IMR-90 (cell line): ENCODE measurements at regions not wholly inside any gene's neighbourhood (a gene's known extent, or its start where the extent isn't known, plus 50 kb on each side); places are given as distances from the start of the nearest gene placed in this dataset.

ENCODE experiments used
- ATAC-seq: fragments of 200-7000 bp; cut with Tn5 transposase; 2 replicates; pipeline ENCODE4 v1.9.1; 2020; ENCODE audit warnings: low read depth, mild to moderate bottlenecking, moderate library complexity
- BruUV-seq: library from RNA; stranded (reverse); fragments of 400-500 nt; replicated peaks from 2 replicates; lab custom pipeline; 2021; lab: Mats Ljungman, UMichigan
- CTCF ChIA-PET: fragments of 300-600 bp; formaldehyde crosslinking; extraction: SDS; loops from one replicate; lab custom pipeline; 2021; ENCODE audit warnings: antibody characterized with exemption; lab: Yijun Ruan, JAX
- POLR2A ChIA-PET: fragments of 300-600 bp; sonication (Branson Sonifier 250); formaldehyde crosslinking; loops from one replicate; lab custom pipeline; 2022; ENCODE audit warnings: antibody characterized with exemption; ENCODE audit not compliant: unreplicated experiment; lab: Charles Lee
- DNase-seq: peaks from one replicate; pipeline ENCODE4 v3.0.0; 2013
- H2AFZ ChIP-seq: replicated peaks from 2 replicates; pipeline ENCODE3; 2013; ENCODE audit warnings: low read length, mild to moderate bottlenecking; ENCODE audit not compliant: poor library complexity
- H2AK5ac ChIP-seq: 2 replicates; pipeline ENCODE4 v1.6.1; 2013; ENCODE audit warnings: low read depth, low read length, inconsistent platforms
- H2AK9ac ChIP-seq: replicated peaks from 2 replicates; pipeline ENCODE3; 2013; ENCODE audit warnings: mild to moderate bottlenecking, low read depth, low read length, moderate library complexity; ENCODE audit not compliant: poor library complexity
- H2BK120ac ChIP-seq: 2 replicates; pipeline ENCODE4 v1.6.1; 2013; ENCODE audit warnings: low read depth, low read length, inconsistent platforms
- H2BK15ac ChIP-seq: 3 replicates; pipeline ENCODE4 v1.6.1; 2013; ENCODE audit warnings: low read depth, low read length, inconsistent platforms
- H2BK20ac ChIP-seq: 2 replicates; pipeline ENCODE4 v1.6.1; 2013; ENCODE audit warnings: low read depth, mild to moderate bottlenecking, inconsistent platforms, low read length, moderate library complexity
- H2BK5ac ChIP-seq: 2 replicates; pipeline ENCODE4 v1.6.1; 2013; ENCODE audit warnings: mild to moderate bottlenecking, low read depth, low read length, inconsistent platforms; ENCODE audit not compliant: poor library complexity, severe bottlenecking
- H3K14ac ChIP-seq: replicated peaks from 2 replicates; pipeline ENCODE4 v1.6.1; 2013; ENCODE audit warnings: low read depth, low read length, inconsistent platforms
- H3K18ac ChIP-seq: 2 replicates; pipeline ENCODE4 v1.6.1; 2013; ENCODE audit warnings: low read depth, low read length, control low read depth
- H3K23ac ChIP-seq: 2 replicates; pipeline ENCODE4 v1.6.1; 2013; ENCODE audit warnings: low read depth, low read length, inconsistent platforms
- H3K27ac ChIP-seq: 2 replicates; pipeline ENCODE4 v1.5.1; 2013; ENCODE audit warnings: mild to moderate bottlenecking, control low read depth, low read length; ENCODE audit not compliant: insufficient read depth
- H3K27me3 ChIP-seq: 2 replicates; pipeline ENCODE4 v1.6.1; 2013; ENCODE audit warnings: low read length; ENCODE audit not compliant: control insufficient read depth, insufficient read depth
- H3K36me3 ChIP-seq: 2 replicates; pipeline ENCODE4 v1.6.1; 2013; ENCODE audit warnings: low read length, mixed read lengths; ENCODE audit not compliant: control insufficient read depth, insufficient read depth
- H3K4ac ChIP-seq: 2 replicates; pipeline ENCODE4 v1.6.1; 2013; ENCODE audit warnings: low read depth, low read length, inconsistent platforms
- H3K4me1 ChIP-seq: 2 replicates; pipeline ENCODE4 v1.6.1; 2013; ENCODE audit warnings: low read length, mixed read lengths; ENCODE audit not compliant: control insufficient read depth, insufficient read depth
- H3K4me2 ChIP-seq: 2 replicates; pipeline ENCODE4 v1.6.1; 2013; ENCODE audit warnings: low read depth, mild to moderate bottlenecking, control low read depth, low read length, moderate library complexity
- H3K4me3 ChIP-seq: 2 replicates; pipeline ENCODE4 v1.5.1; 2013; ENCODE audit warnings: low read depth, mild to moderate bottlenecking, control low read depth, low read length, moderate library complexity; ENCODE audit not compliant: insufficient read depth
- H3K56ac ChIP-seq: 2 replicates; pipeline ENCODE4 v1.6.1; 2013; ENCODE audit warnings: low read length, inconsistent platforms; ENCODE audit not compliant: insufficient read depth; ENCODE audit errors: extremely low read depth
- H3K79me1 ChIP-seq, 2 experiments: 2 replicates each; pipeline ENCODE4 v1.6.1; 2013; ENCODE audit warnings: low read length in 2 of 2, inconsistent platforms in 1 of 2, low read depth in 1 of 2
- H3K9ac ChIP-seq: 2 replicates; pipeline ENCODE4 v1.6.1; 2013; ENCODE audit warnings: low read depth, low read length, control low read depth
- H3K9me1 ChIP-seq: 2 replicates; pipeline ENCODE4 v1.6.1; 2013; ENCODE audit warnings: low read length, inconsistent platforms; ENCODE audit not compliant: insufficient read depth
- H3K9me3 ChIP-seq: 2 replicates; pipeline ENCODE4 v1.6.1; 2013; ENCODE audit warnings: low read length; ENCODE audit not compliant: control insufficient read depth, insufficient read depth
- H4K20me1 ChIP-seq: 2 replicates; pipeline ENCODE4 v1.6.1; 2013; ENCODE audit warnings: low read length, inconsistent platforms; ENCODE audit not compliant: insufficient read depth
- H4K5ac ChIP-seq: 2 replicates; pipeline ENCODE4 v1.6.1; 2013; ENCODE audit warnings: mild to moderate bottlenecking, low read depth, low read length, control low read depth
- H4K8ac ChIP-seq, 2 experiments: 2 replicates each; pipeline ENCODE4 v1.6.1; 2013; ENCODE audit warnings: low read depth in 2 of 2, low read length in 2 of 2, control low read depth in 1 of 2, inconsistent platforms in 1 of 2
- H4K91ac ChIP-seq: 2 replicates; pipeline ENCODE4 v1.6.1; 2013; ENCODE audit warnings: low read depth, low read length, inconsistent platforms; ENCODE audit not compliant: insufficient read depth
- BHLHE40 ChIP-seq: fragments of 150-350 bp; IDR thresholded peaks from 2 replicates; pipeline ENCODE4 v1.6.1; 2016; ENCODE audit warnings: mild to moderate bottlenecking, low read depth, low read length
- CHD1 ChIP-seq: IDR thresholded peaks from 2 replicates; pipeline ENCODE4 v1.6.1; 2012; ENCODE audit warnings: low read depth, low read length, improper control_type of control experiment
- FOS ChIP-seq: fragments of 150-350 bp; IDR thresholded peaks from 2 replicates; pipeline ENCODE4 v1.6.1; 2016; ENCODE audit warnings: low read depth, low read length
- MAFK ChIP-seq: IDR thresholded peaks from 2 replicates; pipeline ENCODE4 v1.6.1; 2012; ENCODE audit warnings: low read depth, low read length, improper control_type of control experiment
- MAZ ChIP-seq: IDR thresholded peaks from 2 replicates; pipeline ENCODE4 v1.6.1; 2012; ENCODE audit warnings: low read depth, mild to moderate bottlenecking, low read length, improper control_type of control experiment, moderate library complexity, borderline replicate concordance
- NFE2L2 ChIP-seq: fragments of 150-350 bp; IDR thresholded peaks from 2 replicates; pipeline ENCODE4 v1.6.1; 2016; ENCODE audit warnings: low read depth, mild to moderate bottlenecking, low read length
- POLR2A ChIP-seq: IDR thresholded peaks from 2 replicates; pipeline ENCODE4 v1.6.1; 2012; ENCODE audit warnings: mild to moderate bottlenecking, low read depth, low read length
- RAD21 ChIP-seq: IDR thresholded peaks from 2 replicates; pipeline ENCODE4 v1.6.1; 2012; ENCODE audit warnings: low read length, improper control_type of control experiment
- RCOR1 ChIP-seq: IDR thresholded peaks from 2 replicates; pipeline ENCODE4 v1.6.1; 2012; ENCODE audit warnings: mild to moderate bottlenecking, low read length, improper control_type of control experiment; ENCODE audit not compliant: insufficient replicate concordance
- RFX5 ChIP-seq: IDR thresholded peaks from 2 replicates; pipeline ENCODE4 v1.8.0; 2012; ENCODE audit warnings: low read depth, mild to moderate bottlenecking, low read length, moderate library complexity
- SMC3 ChIP-seq: fragments of 150-350 bp; IDR thresholded peaks from 2 replicates; pipeline ENCODE4 v1.6.1; 2016; ENCODE audit warnings: low read depth, mild to moderate bottlenecking, antibody characterized with exemption, low read length, moderate library complexity
- WGBS, 2 experiments: methylation state at CpG; one replicate each; pipeline versions ENCODE4 v1.1.5 to v1.1.7; 2013; ENCODE audit warnings: missing lambda C conversion rate in 2 of 2; ENCODE audit not compliant: insufficient read length in 1 of 2; ENCODE audit errors: extremely low coverage in 2 of 2; 5-methylcytosine and 5-hydroxymethylcytosine counted together
- dilution Hi-C: fragments of 300-500 bp; cut with HindIII; formaldehyde crosslinking; loops from one replicate; pipeline ENCODE4 v1.14.3; 2018; ENCODE audit warnings: low sequenced_read_pairs; ENCODE audit not compliant: unreplicated experiment
- in situ Hi-C: fragments of 300-500 bp; cut with MboI; formaldehyde crosslinking; loops from 3 replicates; pipeline ENCODE4 v1.14.3; 2019; ENCODE audit warnings: low sequenced_read_pairs, inconsistent platforms, mixed read lengths
- intact Hi-C: fragments of 100-400 bp; cut with micrococcal nuclease; formaldehyde crosslinking; loops from 2 replicates; pipeline ENCODE4 v1.10.0; 2022
- TF ChIP-seq, protein P1 (sequence below): fragments of 150-350 bp; IDR thresholded peaks from 2 replicates; pipeline ENCODE4 v1.6.1; 2016; ENCODE audit warnings: low read depth, mild to moderate bottlenecking, low read length, moderate library complexity, borderline replicate concordance
- TF ChIP-seq, protein P2 (sequence below): fragments of 150-350 bp; IDR thresholded peaks from 2 replicates; pipeline ENCODE4 v1.6.1; 2017; ENCODE audit warnings: mild to moderate bottlenecking, antibody characterized with exemption, low read length, low read depth

DNA sequence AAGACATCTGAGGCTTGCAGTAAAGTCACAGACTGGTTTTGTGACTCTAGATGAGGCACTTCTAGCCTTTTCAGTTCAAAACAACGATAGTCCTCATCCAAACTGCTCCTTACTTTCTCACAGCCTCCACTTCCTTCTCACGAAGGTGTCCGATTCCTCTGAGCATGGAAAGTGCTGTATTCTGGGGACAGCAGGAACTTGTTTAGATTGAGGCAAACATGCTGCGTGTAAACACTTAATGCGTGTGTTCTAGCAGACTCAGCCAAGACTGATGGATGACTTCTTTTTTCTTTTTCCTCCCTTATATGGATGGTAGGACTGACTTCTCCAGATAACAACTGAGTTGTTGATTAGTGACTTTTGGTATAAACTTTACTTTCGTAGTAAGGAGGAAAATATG, 80.2 kb upstream of the PRDM1 start:
- Histone ChIP-seq H2BK15ac (0 out of 3 replicates have a peak overlapping the region, but pooled peaks have one; percentile 2), H3K79me1 (peaks cover 0 to 9% of the 10 kb centered on the region in 2 experiments; a peak in 1 of 4 replicates), H3K27me3 (no peaks in the 10 kb centered on the region), H4K5ac (peak overlapping the region; percentile 41; the same call in 1 of the 2 replicates), H2BK120ac (peak overlapping the region; percentile 44), H3K36me3 (no peaks in the 10 kb centered on the region), H3K4me3 (no peak overlapping the region), H4K20me1 (no peaks in the 10 kb centered on the region), H3K9ac (peak overlapping the region; percentile 1; the same call in 1 of the 2 replicates), H3K9me3 (no peaks in the 10 kb centered on the region), H2BK20ac (peak overlapping the region; percentile 22; the same call in 1 of the 2 replicates), H3K56ac (peak overlapping the region; percentile 2; the same call in 1 of the 2 replicates), H2AK9ac (no peak overlapping the region), H3K4me2 (peak overlapping the region; percentile 81), H3K18ac (peak overlapping the region; percentile 40), H4K91ac (peak overlapping the region; percentile 48), H3K9me1 (peaks cover 11% of the 10 kb centered on the region; the same call in 1 of the 2 replicates), H2AK5ac (peak overlapping the region; percentile 14; the same call in 1 of the 2 replicates), H4K8ac (peak overlapping the region; percentile 3 to 42; a peak in 3 of 4 replicates), H2BK5ac (peak overlapping the region; percentile 47), H3K27ac (peak overlapping the region; percentile 42; the same call in 1 of the 2 replicates), H3K23ac (peak overlapping the region; percentile 25; the same call in 1 of the 2 replicates), H3K14ac (peak overlapping the region; percentile 56; the same call in 1 of the 2 replicates), H2AFZ (peak overlapping the region; percentile 62), H3K4ac (peak overlapping the region; percentile 67), H3K4me1 (peaks cover 7% of the 10 kb centered on the region)
- no peak for TF ChIP-seq RAD21
- no peak for TF ChIP-seq FOS
- TF ChIP-seq CHD1, result no peak
- no peak for TF ChIP-seq RCOR1
- no peak for TF ChIP-seq MAZ
- TF ChIP-seq, protein P1, sequence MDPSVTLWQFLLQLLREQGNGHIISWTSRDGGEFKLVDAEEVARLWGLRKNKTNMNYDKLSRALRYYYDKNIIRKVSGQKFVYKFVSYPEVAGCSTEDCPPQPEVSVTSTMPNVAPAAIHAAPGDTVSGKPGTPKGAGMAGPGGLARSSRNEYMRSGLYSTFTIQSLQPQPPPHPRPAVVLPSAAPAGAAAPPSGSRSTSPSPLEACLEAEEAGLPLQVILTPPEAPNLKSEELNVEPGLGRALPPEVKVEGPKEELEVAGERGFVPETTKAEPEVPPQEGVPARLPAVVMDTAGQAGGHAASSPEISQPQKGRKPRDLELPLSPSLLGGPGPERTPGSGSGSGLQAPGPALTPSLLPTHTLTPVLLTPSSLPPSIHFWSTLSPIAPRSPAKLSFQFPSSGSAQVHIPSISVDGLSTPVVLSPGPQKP, result no peak
- no peak for TF ChIP-seq SMC3
- TF ChIP-seq MAFK, result no peak
- TF ChIP-seq BHLHE40, result no peak
- no peak for TF ChIP-seq RFX5
- no peak for TF ChIP-seq POLR2A
- TF ChIP-seq, protein P2, sequence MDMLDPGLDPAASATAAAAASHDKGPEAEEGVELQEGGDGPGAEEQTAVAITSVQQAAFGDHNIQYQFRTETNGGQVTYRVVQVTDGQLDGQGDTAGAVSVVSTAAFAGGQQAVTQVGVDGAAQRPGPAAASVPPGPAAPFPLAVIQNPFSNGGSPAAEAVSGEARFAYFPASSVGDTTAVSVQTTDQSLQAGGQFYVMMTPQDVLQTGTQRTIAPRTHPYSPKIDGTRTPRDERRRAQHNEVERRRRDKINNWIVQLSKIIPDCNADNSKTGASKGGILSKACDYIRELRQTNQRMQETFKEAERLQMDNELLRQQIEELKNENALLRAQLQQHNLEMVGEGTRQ, result no peak
- no peak for TF ChIP-seq NFE2L2
- intact Hi-C loops, result no loop called here
- in situ Hi-C loops, result no loop called here
- WGBS, 2 experiments, result no CpG with 5 or more reads among the region's 6 CpGs
- ATAC-seq, result peak; percentile 87
- BruUV-seq, result no TSS peak
- POLR2A ChIA-PET, result no interaction called here
- dilution Hi-C loops, result no loop called here
- CTCF ChIA-PET, result interaction anchor here (0.9 kb wide), 1 partner anchor 14 kb away, joined by 3 read pairs; no protein-coding TSS in a partner anchor
- peak; percentile 69 for DNase-seq
